ENCODE measurements at regions not wholly inside any gene's neighbourhood (a gene's known extent, or its start where the extent isn't known, plus 50 kb on each side); places are given as distances from the start of the nearest gene placed in this dataset.

- DNase-seq = no peak
- intact Hi-C loops (cut with DNase I) = no loop called here
These were observed 56.0 kb upstream of the CTTNBP2 start for GRCh38 chr7:117929237-117929636.

- intact Hi-C loops (cut with DNase I) = no loop called here
- no peak for DNase-seq
These were observed 58.1 kb upstream of the CTTNBP2 start for GRCh38 chr7:117931314-117931713.

- no peak for DNase-seq
- intact Hi-C loops (cut with DNase I) = no loop called here
These were observed 64.0 kb upstream of the CTTNBP2 start for GRCh38 chr7:117937049-117937752.

GRCh38 chr7:117937753-117938483 lies 64.7 kb upstream of the CTTNBP2 start:
- DNase-seq = no peak
- intact Hi-C loops (cut with DNase I) = no loop called here

- DNase-seq = no peak
- intact Hi-C loops (cut with DNase I) = no loop called here
These were observed 68.0 kb upstream of the CTTNBP2 start for GRCh38 chr7:117941138-117941810.

- intact Hi-C loops (cut with DNase I) = no loop called here
- peak in 4 of 42 donors; percentile 10 to 53 (median 39) for DNase-seq
These were observed 69.5 kb upstream of the CTTNBP2 start for GRCh38 chr7:117942780-117943179.

GRCh38 chr7:117944886-117945285 lies 71.6 kb upstream of the CTTNBP2 start:
- no peak for DNase-seq
- intact Hi-C loops (cut with DNase I) = no loop called here

- intact Hi-C loops (cut with DNase I) = no loop called here
- DNase-seq = no peak
These were observed 73.0 kb upstream of the CTTNBP2 start for GRCh38 chr7:117946151-117946633.

GRCh38 chr7:117949232-117949631 lies 76.0 kb upstream of the CTTNBP2 start:
- DNase-seq = no peak
- intact Hi-C loops (cut with DNase I) = no loop called here

GRCh38 chr7:117950601-117951260 lies 77.5 kb upstream of the CTTNBP2 start:
- intact Hi-C loops (cut with DNase I) = no loop called here
- no peak for DNase-seq

- intact Hi-C loops (cut with DNase I) = no loop called here
- DNase-seq = no peak
These were observed 78.0 kb upstream of the CTTNBP2 start for GRCh38 chr7:117951285-117951684.

- intact Hi-C loops (cut with DNase I) = no loop called here
- no peak for DNase-seq
These were observed 78.5 kb upstream of the CTTNBP2 start for GRCh38 chr7:117951691-117952280.

GRCh38 chr7:117955046-117955445 lies 81.8 kb upstream of the CTTNBP2 start:
- intact Hi-C loops (cut with DNase I) = no loop called here
- no peak for DNase-seq

GRCh38 chr7:117960351-117960750 lies 87.1 kb upstream of the CTTNBP2 start:
- DNase-seq = peak in 17 of 42 donors; percentile 10 to 74 (median 29)
- intact Hi-C loops (cut with DNase I) = no loop called here

GRCh38 chr7:117961235-117961634 lies 88.0 kb upstream of the CTTNBP2 start:
- no peak for DNase-seq
- intact Hi-C loops (cut with DNase I) = no loop called here

- no peak for DNase-seq
- intact Hi-C loops (cut with DNase I) = no loop called here
These were observed 89.2 kb upstream of the CTTNBP2 start for GRCh38 chr7:117962366-117962994.

- intact Hi-C loops (cut with DNase I) = no loop called here
- DNase-seq = no peak
These were observed 90.3 kb upstream of the CTTNBP2 start for GRCh38 chr7:117963264-117964197.

- no peak for DNase-seq
- intact Hi-C loops (cut with DNase I) = no loop called here
These were observed 97.6 kb upstream of the CTTNBP2 start for GRCh38 chr7:117970801-117971200.

Measured in head of caudate nucleus (tissue), 42 donors.